ENCODE measurements at regions not wholly inside any gene's neighbourhood (a gene's known extent, or its start where the extent isn't known, plus 50 kb on each side); places are given as distances from the start of the nearest gene placed in this dataset.

GRCh38 chr12:17540921-17541320, 549.1 kb downstream of the RERGL start:
- H3K27me3 ChIP-seq (ENCODE audit: low read depth, low read length): no peaks in the 10 kb centered on the region
- no peaks in the 10 kb centered on the region for H3K4me1 ChIP-seq (ENCODE audit: control insufficient read depth in 1 of 2, insufficient read depth in 2 of 2, low read length in 2 of 2)
- no peak overlapping the region for H3K4me3 ChIP-seq (ENCODE audit: low read depth in 1 of 2, low read length in 2 of 2)
- H3K36me3 ChIP-seq (ENCODE audit: control insufficient read depth in 1 of 2, insufficient read depth in 2 of 2, low read length in 2 of 2): no peaks in the 10 kb centered on the region
- peaks cover 4 to 13% of the 10 kb centered on the region in 2 donors for H3K9me3 ChIP-seq (ENCODE audit: control insufficient read depth in 1 of 2, low read length in 2 of 2)
- no peak overlapping the region for H3K27ac ChIP-seq (ENCODE audit: low read length)

- no peaks in the 10 kb centered on the region for H3K27me3 ChIP-seq (ENCODE audit: low read depth, low read length)
- H3K27ac ChIP-seq (ENCODE audit: low read length): no peak overlapping the region
- no peaks in the 10 kb centered on the region for H3K36me3 ChIP-seq (ENCODE audit: control insufficient read depth in 1 of 2, insufficient read depth in 2 of 2, low read length in 2 of 2)
- H3K9me3 ChIP-seq (ENCODE audit: control insufficient read depth in 1 of 2, low read length in 2 of 2): peaks cover 0 to under 1% of the 10 kb centered on the region in 2 donors
- no peak overlapping the region for H3K4me3 ChIP-seq (ENCODE audit: low read depth in 1 of 2, low read length in 2 of 2)
- H3K4me1 ChIP-seq (ENCODE audit: control insufficient read depth in 1 of 2, insufficient read depth in 2 of 2, low read length in 2 of 2): no peaks in the 10 kb centered on the region
Measured at GRCh38 chr12:17528394-17528793, 561.6 kb downstream of the RERGL start.

GRCh38 chr12:17527021-17527420, 563.0 kb downstream of the RERGL start:
- H3K27me3 ChIP-seq (ENCODE audit: low read depth, low read length): no peaks in the 10 kb centered on the region
- H3K4me3 ChIP-seq (ENCODE audit: low read depth in 1 of 2, low read length in 2 of 2): no peak overlapping the region
- no peaks in the 10 kb centered on the region for H3K36me3 ChIP-seq (ENCODE audit: control insufficient read depth in 1 of 2, insufficient read depth in 2 of 2, low read length in 2 of 2)
- H3K9me3 ChIP-seq (ENCODE audit: control insufficient read depth in 1 of 2, low read length in 2 of 2): no peaks in the 10 kb centered on the region
- H3K27ac ChIP-seq (ENCODE audit: low read length): no peak overlapping the region
- H3K4me1 ChIP-seq (ENCODE audit: control insufficient read depth in 1 of 2, insufficient read depth in 2 of 2, low read length in 2 of 2): no peaks in the 10 kb centered on the region

- no peak overlapping the region for H3K4me3 ChIP-seq (ENCODE audit: low read depth in 1 of 2, low read length in 2 of 2)
- H3K27ac ChIP-seq (ENCODE audit: low read length): no peak overlapping the region
Measured at GRCh38 chr12:17511369-17511768, 578.6 kb downstream of the RERGL start.

GRCh38 chr12:17507336-17507735, 582.7 kb downstream of the RERGL start:
- Histone ChIP-seq H3K4me1 (ENCODE audit: control insufficient read depth in 1 of 2, insufficient read depth in 2 of 2, low read length in 2 of 2) (no peaks in the 10 kb centered on the region), H3K36me3 (ENCODE audit: control insufficient read depth in 1 of 2, insufficient read depth in 2 of 2, low read length in 2 of 2) (no peaks in the 10 kb centered on the region), H3K4me3 (ENCODE audit: low read depth in 1 of 2, low read length in 2 of 2) (no peak overlapping the region)

More at GRCh38 chr12:17511369-17511768, 578.6 kb downstream of the RERGL start:
- no peaks in the 10 kb centered on the region for H3K9me3 ChIP-seq (ENCODE audit: control insufficient read depth in 1 of 2, low read length in 2 of 2)
- H3K27me3 ChIP-seq (ENCODE audit: low read depth, low read length): no peaks in the 10 kb centered on the region
- H3K36me3 ChIP-seq (ENCODE audit: control insufficient read depth in 1 of 2, insufficient read depth in 2 of 2, low read length in 2 of 2): no peaks in the 10 kb centered on the region
- no peaks in the 10 kb centered on the region for H3K4me1 ChIP-seq (ENCODE audit: control insufficient read depth in 1 of 2, insufficient read depth in 2 of 2, low read length in 2 of 2)

GRCh38 chr12:17503742-17504141, 586.3 kb downstream of the RERGL start:
- H3K27ac ChIP-seq (ENCODE audit: low read length): no peak overlapping the region
- no peak overlapping the region for H3K4me3 ChIP-seq (ENCODE audit: low read depth in 1 of 2, low read length in 2 of 2)
- no peaks in the 10 kb centered on the region for H3K4me1 ChIP-seq (ENCODE audit: control insufficient read depth in 1 of 2, insufficient read depth in 2 of 2, low read length in 2 of 2)
- no peaks in the 10 kb centered on the region for H3K9me3 ChIP-seq (ENCODE audit: control insufficient read depth in 1 of 2, low read length in 2 of 2)
- H3K36me3 ChIP-seq (ENCODE audit: control insufficient read depth in 1 of 2, insufficient read depth in 2 of 2, low read length in 2 of 2): no peaks in the 10 kb centered on the region
- no peaks in the 10 kb centered on the region for H3K27me3 ChIP-seq (ENCODE audit: low read depth, low read length)

More at GRCh38 chr12:17507336-17507735, 582.7 kb downstream of the RERGL start:
- no peaks in the 10 kb centered on the region for H3K9me3 ChIP-seq (ENCODE audit: control insufficient read depth in 1 of 2, low read length in 2 of 2)
- no peaks in the 10 kb centered on the region for H3K27me3 ChIP-seq (ENCODE audit: low read depth, low read length)
- H3K27ac ChIP-seq (ENCODE audit: low read length): no peak overlapping the region

- H3K27me3 ChIP-seq (ENCODE audit: low read depth, low read length): no peaks in the 10 kb centered on the region
- H3K9me3 ChIP-seq (ENCODE audit: control insufficient read depth in 1 of 2, low read length in 2 of 2): no peaks in the 10 kb centered on the region
- H3K27ac ChIP-seq (ENCODE audit: low read length): no peak overlapping the region
- no peaks in the 10 kb centered on the region for H3K4me1 ChIP-seq (ENCODE audit: control insufficient read depth in 1 of 2, insufficient read depth in 2 of 2, low read length in 2 of 2)
- no peaks in the 10 kb centered on the region for H3K36me3 ChIP-seq (ENCODE audit: control insufficient read depth in 1 of 2, insufficient read depth in 2 of 2, low read length in 2 of 2)
- no peak overlapping the region for H3K4me3 ChIP-seq (ENCODE audit: low read depth in 1 of 2, low read length in 2 of 2)
Measured at GRCh38 chr12:17489452-17489851, 600.5 kb downstream of the RERGL start.

GRCh38 chr12:17478908-17479673, 610.9 kb downstream of the RERGL start:
- H3K4me3 ChIP-seq (ENCODE audit: low read depth in 1 of 2, low read length in 2 of 2): no peak overlapping the region
- H3K4me1 ChIP-seq (ENCODE audit: control insufficient read depth in 1 of 2, insufficient read depth in 2 of 2, low read length in 2 of 2): no peaks in the 10 kb centered on the region
- H3K9me3 ChIP-seq (ENCODE audit: control insufficient read depth in 1 of 2, low read length in 2 of 2): peaks cover 0 to 12% of the 10 kb centered on the region in 2 donors
- no peaks in the 10 kb centered on the region for H3K36me3 ChIP-seq (ENCODE audit: control insufficient read depth in 1 of 2, insufficient read depth in 2 of 2, low read length in 2 of 2)
- no peak overlapping the region for H3K27ac ChIP-seq (ENCODE audit: low read length)
- H3K27me3 ChIP-seq (ENCODE audit: low read depth, low read length): no peaks in the 10 kb centered on the region

GRCh38 chr12:17470460-17470859, 619.5 kb downstream of the RERGL start:
- Histone ChIP-seq H3K4me1 (ENCODE audit: control insufficient read depth in 1 of 2, insufficient read depth in 2 of 2, low read length in 2 of 2) (no peaks in the 10 kb centered on the region), H3K36me3 (ENCODE audit: control insufficient read depth in 1 of 2, insufficient read depth in 2 of 2, low read length in 2 of 2) (no peaks in the 10 kb centered on the region), H3K4me3 (ENCODE audit: low read depth in 1 of 2, low read length in 2 of 2) (no peak overlapping the region), H3K27ac (ENCODE audit: low read length) (no peak overlapping the region), H3K9me3 (ENCODE audit: control insufficient read depth in 1 of 2, low read length in 2 of 2) (no peaks in the 10 kb centered on the region), H3K27me3 (ENCODE audit: low read depth, low read length) (no peaks in the 10 kb centered on the region)

- Histone ChIP-seq H3K27me3 (ENCODE audit: low read depth, low read length) (no peaks in the 10 kb centered on the region), H3K4me1 (ENCODE audit: control insufficient read depth in 1 of 2, insufficient read depth in 2 of 2, low read length in 2 of 2) (no peaks in the 10 kb centered on the region), H3K4me3 (ENCODE audit: low read depth in 1 of 2, low read length in 2 of 2) (no peak overlapping the region), H3K36me3 (ENCODE audit: control insufficient read depth in 1 of 2, insufficient read depth in 2 of 2, low read length in 2 of 2) (no peaks in the 10 kb centered on the region), H3K27ac (ENCODE audit: low read length) (no peak overlapping the region), H3K9me3 (ENCODE audit: control insufficient read depth in 1 of 2, low read length in 2 of 2) (no peaks in the 10 kb centered on the region)
Measured at GRCh38 chr12:17459214-17459613, 630.8 kb downstream of the RERGL start.

GRCh38 chr12:17456486-17456885, 633.5 kb downstream of the RERGL start:
- Histone ChIP-seq H3K9me3 (ENCODE audit: control insufficient read depth in 1 of 2, low read length in 2 of 2) (no peaks in the 10 kb centered on the region), H3K27me3 (ENCODE audit: low read depth, low read length) (no peaks in the 10 kb centered on the region), H3K27ac (ENCODE audit: low read length) (no peak overlapping the region), H3K4me1 (ENCODE audit: control insufficient read depth in 1 of 2, insufficient read depth in 2 of 2, low read length in 2 of 2) (no peaks in the 10 kb centered on the region), H3K36me3 (ENCODE audit: control insufficient read depth in 1 of 2, insufficient read depth in 2 of 2, low read length in 2 of 2) (no peaks in the 10 kb centered on the region), H3K4me3 (ENCODE audit: low read depth in 1 of 2, low read length in 2 of 2) (no peak overlapping the region)

GRCh38 chr12:17438141-17438540, 651.9 kb downstream of the RERGL start:
- Histone ChIP-seq H3K4me1 (ENCODE audit: control insufficient read depth in 1 of 2, insufficient read depth in 2 of 2, low read length in 2 of 2) (no peaks in the 10 kb centered on the region), H3K36me3 (ENCODE audit: control insufficient read depth in 1 of 2, insufficient read depth in 2 of 2, low read length in 2 of 2) (no peaks in the 10 kb centered on the region), H3K4me3 (ENCODE audit: low read depth in 1 of 2, low read length in 2 of 2) (no peak overlapping the region), H3K9me3 (ENCODE audit: control insufficient read depth in 1 of 2, low read length in 2 of 2) (peaks cover 0 to 11% of the 10 kb centered on the region in 2 donors), H3K27ac (ENCODE audit: low read length) (no peak overlapping the region), H3K27me3 (ENCODE audit: low read depth, low read length) (no peaks in the 10 kb centered on the region)
